ENCODE measurements at regions not wholly inside any gene's neighbourhood (a gene's known extent, or its start where the extent isn't known, plus 50 kb on each side); places are given as distances from the start of the nearest gene placed in this dataset.

DNA sequence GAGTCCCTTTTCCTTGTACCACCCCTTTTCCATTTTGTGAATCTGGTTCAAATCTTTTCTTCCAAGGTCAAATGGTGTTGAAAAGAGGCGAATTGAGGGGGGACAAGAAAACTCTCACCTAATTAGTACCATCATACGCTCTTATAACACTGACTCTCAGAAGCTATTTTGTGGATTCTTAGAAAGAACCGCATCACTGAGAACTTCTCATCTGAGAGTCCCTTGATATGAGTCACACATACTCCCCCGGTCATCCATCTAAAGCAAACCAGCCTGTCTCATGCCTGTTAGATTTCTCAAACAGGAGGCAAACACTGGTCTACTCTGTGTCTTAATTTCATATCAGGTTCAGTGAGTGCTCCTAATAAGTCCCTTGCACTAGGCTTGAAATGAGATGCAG is 76.5 kb upstream of the SPRED1 start:
- no peak for DNase-seq (ENCODE audit: low spot score)

- DNase-seq (ENCODE audit: low spot score): no peak
These were observed 75.9 kb upstream of the SPRED1 start for GRCh38 chr15:38176691-38177090.

DNA sequence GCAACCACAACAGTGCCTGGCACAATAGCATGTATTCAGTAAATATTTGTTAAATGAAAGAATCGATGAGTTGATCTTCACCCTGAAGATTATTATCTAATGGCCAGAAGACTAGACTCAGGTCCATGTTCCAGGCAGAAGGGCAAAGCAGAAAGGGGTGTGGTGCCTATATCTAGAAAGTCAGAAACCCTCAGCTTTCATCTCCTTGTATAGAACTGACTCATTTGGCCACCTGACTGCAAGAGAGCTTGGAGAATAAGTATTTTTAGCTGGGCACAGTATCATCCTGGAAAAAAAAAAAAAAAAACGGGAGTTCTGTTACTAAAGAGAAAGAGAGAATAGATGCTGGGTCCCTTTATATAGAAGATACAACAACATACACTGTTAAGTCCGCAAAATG is 69.7 kb upstream of the SPRED1 start:
- no peak for DNase-seq (ENCODE audit: low spot score)

GRCh38 chr15:38186507-38186906 is 66.1 kb upstream of the SPRED1 start:
- DNase-seq (ENCODE audit: low spot score): no peak

GRCh38 chr15:38187630-38188313 is 64.9 kb upstream of the SPRED1 start:
- DNase-seq (ENCODE audit: low spot score): no peak

DNA sequence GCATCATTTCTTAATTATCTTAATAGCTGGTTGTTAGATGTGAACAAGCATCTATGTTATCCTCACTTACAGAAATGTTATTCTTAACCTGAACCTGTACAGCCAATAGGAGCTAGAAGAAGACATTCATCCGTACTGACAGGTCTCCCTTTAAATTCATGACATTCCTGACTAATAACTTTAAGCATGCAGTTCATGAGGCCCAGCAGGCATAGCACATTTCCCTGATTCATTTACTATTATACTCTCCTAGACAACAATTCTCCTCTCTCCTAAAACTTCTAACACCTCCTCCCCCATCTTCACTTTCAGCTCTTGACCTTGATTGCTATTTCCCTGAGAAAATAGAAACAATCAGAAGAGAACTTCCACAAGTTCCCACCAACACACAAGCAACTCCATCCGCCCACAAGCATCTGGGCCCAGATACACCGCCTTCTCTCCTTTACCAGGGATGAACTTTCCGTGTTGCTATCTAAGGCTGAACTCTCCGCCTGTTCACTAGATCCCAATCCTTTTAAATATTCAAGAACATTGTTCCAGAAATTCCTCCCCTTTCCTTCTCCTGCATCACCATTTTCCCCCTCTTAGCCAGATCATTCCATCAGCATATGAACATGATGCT is 62.9 kb upstream of the SPRED1 start:
- DNase-seq (ENCODE audit: low spot score): no peak

GRCh38 chr15:38190501-38190900 is 62.1 kb upstream of the SPRED1 start:
- no peak for DNase-seq (ENCODE audit: low spot score)

- DNase-seq (ENCODE audit: low spot score): no peak
These were observed 60.1 kb upstream of the SPRED1 start for GRCh38 chr15:38192496-38192895.

DNA sequence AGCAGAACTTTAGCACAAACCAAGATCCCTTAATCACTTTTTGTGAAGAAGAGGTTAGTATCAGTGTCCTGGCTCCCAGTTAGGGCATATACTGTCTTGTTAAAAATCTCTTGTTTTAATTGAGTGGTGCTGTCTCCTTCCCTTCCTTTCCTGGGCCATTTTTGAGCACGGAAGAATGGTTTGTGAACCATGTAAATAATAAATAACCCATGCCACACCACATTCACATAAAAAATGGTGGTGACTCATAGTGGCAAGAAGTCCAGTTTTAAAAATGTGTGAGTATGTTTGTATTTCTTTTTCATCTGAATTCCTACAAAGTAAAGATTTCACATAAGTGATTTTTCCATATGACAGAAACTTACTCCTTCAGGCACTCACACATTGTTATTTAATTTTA is 59.1 kb upstream of the SPRED1 start:
- DNase-seq (ENCODE audit: low spot score): no peak

GRCh38 chr15:38195191-38195901 is 57.3 kb upstream of the SPRED1 start:
- DNase-seq (ENCODE audit: low spot score): no peak

GRCh38 chr15:38196076-38196475 is 56.6 kb upstream of the SPRED1 start:
- DNase-seq (ENCODE audit: low spot score): no peak

- DNase-seq (ENCODE audit: low spot score): no peak
These were observed 55.1 kb upstream of the SPRED1 start for GRCh38 chr15:38197553-38197952.

DNA sequence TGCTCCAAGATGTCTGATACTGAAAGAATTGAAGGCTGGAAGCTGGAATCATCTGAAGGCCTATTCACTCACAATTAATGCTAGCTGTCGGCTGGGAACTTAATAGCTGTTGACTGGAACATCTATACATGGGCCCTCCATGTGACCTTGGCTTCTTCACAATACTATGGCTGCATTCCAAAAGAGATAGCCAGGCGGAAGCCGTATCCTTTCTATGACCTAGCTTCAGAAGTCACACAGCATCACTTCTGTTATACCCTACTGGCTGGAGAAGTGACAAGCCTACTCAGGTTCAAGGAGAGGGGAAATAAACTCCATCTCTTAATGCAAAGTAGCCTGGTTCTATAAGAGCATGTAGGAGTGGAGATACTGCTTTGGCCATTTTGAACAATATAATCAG is 50.9 kb upstream of the SPRED1 start:
- no peak for DNase-seq (ENCODE audit: low spot score)

DNA sequence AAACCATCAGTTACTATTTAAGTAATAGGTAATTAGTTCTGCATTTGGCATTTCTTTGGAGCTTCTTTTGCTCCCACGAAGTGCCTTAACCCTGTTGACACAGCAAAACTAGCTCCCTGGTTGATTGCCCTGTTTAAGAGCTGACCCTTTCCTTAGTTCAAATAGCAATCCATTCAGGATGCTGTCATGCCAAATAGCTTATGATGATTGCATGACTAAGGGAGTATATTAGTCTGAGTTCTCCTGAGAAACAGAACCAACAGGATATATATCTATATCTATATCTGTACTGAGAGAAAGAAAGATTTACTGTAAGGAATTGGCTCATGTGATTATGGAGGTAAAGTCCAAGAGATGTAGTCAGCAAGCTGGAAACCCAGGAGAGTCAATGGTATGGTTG is 50.3 kb upstream of the SPRED1 start:
- no peak for DNase-seq (ENCODE audit: low spot score)
